Panc1 (cell line): ENCODE measurements at regions not wholly inside any gene's neighbourhood (a gene's known extent, or its start where the extent isn't known, plus 50 kb on each side); places are given as distances from the start of the nearest gene placed in this dataset.

ENCODE experiments used
- ATAC-seq: fragments of 200-7000 bp; cut with Tn5 transposase; 2 replicates; pipeline ENCODE4 v1.9.1; 2020; ENCODE audit warnings: mild to moderate bottlenecking, moderate library complexity
- BruUV-seq: library from RNA; stranded (reverse); fragments of 400-500 nt; replicated peaks from 2 replicates; lab custom pipeline; 2021; lab: Mats Ljungman, UMichigan
- CTCF ChIA-PET: fragments of 300-600 bp; sonication (Branson Sonifier 250); formaldehyde crosslinking; loops from one replicate; lab custom pipeline; 2022; ENCODE audit warnings: antibody characterized with exemption; lab: Charles Lee
- POLR2A ChIA-PET: fragments of 300-600 bp; sonication (Branson Sonifier 250); formaldehyde crosslinking; loops from one replicate; lab custom pipeline; 2022; ENCODE audit warnings: antibody characterized with exemption; lab: Charles Lee
- DNase-seq: peaks from one replicate; pipeline ENCODE4 v3.0.0-alpha.2; 2010; ENCODE audit warnings: low read depth, low spot score
- H3K27ac ChIP-seq: 2 replicates; pipeline ENCODE4 v1.5.1; 2011; ENCODE audit warnings: mild to moderate bottlenecking, low read length, inconsistent platforms
- H3K27me3 ChIP-seq: fragments of 200-500 bp; sonication (Bioruptor generic); 2 replicates; pipeline ENCODE4 v1.6.0; 2014; ENCODE audit warnings: low read length, inconsistent platforms; ENCODE audit not compliant: control insufficient read depth, insufficient read depth
- H3K36me3 ChIP-seq: fragments of 200-500 bp; sonication (Bioruptor generic); 2 replicates; pipeline ENCODE4 v1.5.1; 2014; ENCODE audit warnings: inconsistent platforms, mild to moderate bottlenecking, low read length, moderate library complexity; ENCODE audit not compliant: control insufficient read depth, insufficient read depth
- H3K4me1 ChIP-seq: 2 replicates; pipeline ENCODE4 v1.5.1; 2011; ENCODE audit warnings: inconsistent platforms, mild to moderate bottlenecking, low read length, moderate library complexity; ENCODE audit not compliant: control insufficient read depth, insufficient read depth
- H3K4me3 ChIP-seq, 2 experiments: 2 replicates each; pipeline ENCODE4 v1.5.1; 2011 to 2012; ENCODE audit warnings: low read depth in 2 of 2, low read length in 2 of 2, mild to moderate bottlenecking in 2 of 2, inconsistent platforms in 1 of 2, moderate library complexity in 1 of 2
- H3K9me3 ChIP-seq: fragments of 200-500 bp; sonication (Bioruptor generic); 2 replicates; pipeline ENCODE4 v1.5.1; 2014; ENCODE audit warnings: low read depth, mild to moderate bottlenecking, inconsistent platforms, low read length, moderate library complexity; ENCODE audit not compliant: control insufficient read depth, insufficient read depth
- CTCF ChIP-seq: fragments of 450-650 bp; IDR thresholded peaks from 2 replicates; pipeline ENCODE4 v1.5.1; 2017; ENCODE audit warnings: mild to moderate bottlenecking
- POLR2AphosphoS5 ChIP-seq: IDR thresholded peaks from 2 replicates; pipeline ENCODE4 v1.6.1; 2012; ENCODE audit warnings: mild to moderate bottlenecking, low read depth, low read length, moderate library complexity
- REST ChIP-seq, 2 experiments: IDR thresholded peaks; 2 replicates each; pipeline ENCODE4 v1.6.1; 2011 to 2012; ENCODE audit warnings: low read depth in 2 of 2, control low read depth in 1 of 2, low read length in 1 of 2, mild to moderate bottlenecking in 1 of 2, moderate library complexity in 1 of 2; ENCODE audit not compliant: insufficient read depth in 1 of 2
- SIN3A ChIP-seq: IDR thresholded peaks from 2 replicates; pipeline ENCODE4 v1.6.1; 2012; ENCODE audit warnings: low read depth, mild to moderate bottlenecking, low read length, moderate library complexity, borderline replicate concordance; ENCODE audit not compliant: insufficient read depth
- TCF7L2 ChIP-seq: IDR thresholded peaks from 2 replicates; pipeline ENCODE4 v1.6.1; 2011; ENCODE audit warnings: mild to moderate bottlenecking, low read depth, low read length, inconsistent platforms
- in situ Hi-C: cut with HindIII; loops from 2 replicates; pipeline ENCODE4 v1.10.0; 2016; ENCODE audit warnings: low sequenced_read_pairs, low pct_unique_long_range_greater_than_20kb
- intact Hi-C: fragments of 100-400 bp; cut with micrococcal nuclease; formaldehyde crosslinking; loops from one replicate; pipeline ENCODE4 v1.10.0; 2022; ENCODE audit not compliant: unreplicated experiment

- ATAC-seq (no peak), DNase-seq (no peak)
- POLR2A ChIA-PET, result no interaction called here
- no peaks in the 10 kb centered on the region for H3K9me3 ChIP-seq
- intact Hi-C loops, result no loop called here
- no peak overlapping the region for H3K27ac ChIP-seq
- TF ChIP-seq TCF7L2, result no peak
- no peak for TF ChIP-seq CTCF
- no peak for TF ChIP-seq REST (IDR thresholded peaks at IDR 0.05; ENCODE audit: insufficient read depth in 1 of 2, low read depth in 2 of 2, low read length in 1 of 2)
- no peak for TF ChIP-seq SIN3A
- TF ChIP-seq POLR2AphosphoS5, result no peak
- H3K4me1 ChIP-seq, result no peaks in the 10 kb centered on the region
- no TSS peak for BruUV-seq
- H3K4me3 ChIP-seq, result no peak overlapping the region
- CTCF ChIA-PET, result no interaction called here
- no peaks in the 10 kb centered on the region for H3K36me3 ChIP-seq
- no peaks in the 10 kb centered on the region for H3K27me3 ChIP-seq
- in situ Hi-C loops, result no loop called here
Observed at GRCh38 chr2:107255744-107256143, 369.8 kb upstream of the ST6GAL2 start.

- no peaks in the 10 kb centered on the region for H3K36me3 ChIP-seq
- intact Hi-C loops (no loop called here), in situ Hi-C loops (no loop called here)
- CTCF ChIA-PET, result no interaction called here
- H3K27me3 ChIP-seq, result no peaks in the 10 kb centered on the region
- H3K27ac ChIP-seq, result no peak overlapping the region
- no peak overlapping the region for H3K4me3 ChIP-seq
- no peaks in the 10 kb centered on the region for H3K4me1 ChIP-seq
- DNase-seq, result no peak
- H3K9me3 ChIP-seq, result no peaks in the 10 kb centered on the region
- no peak for ATAC-seq
- no TSS peak for BruUV-seq
- POLR2A ChIA-PET, result no interaction called here
- TF ChIP-seq SIN3A (no peak), TCF7L2 (no peak), CTCF (no peak), POLR2AphosphoS5 (no peak), REST (IDR thresholded peaks at IDR 0.05; ENCODE audit: insufficient read depth in 1 of 2, low read depth in 2 of 2, low read length in 1 of 2) (no peak)
Observed at GRCh38 chr2:107258531-107259407, 372.8 kb upstream of the ST6GAL2 start.
